ENCODE measurements at regions not wholly inside any gene's neighbourhood (a gene's known extent, or its start where the extent isn't known, plus 50 kb on each side); places are given as distances from the start of the nearest gene placed in this dataset.

- intact Hi-C loops (cut with DNase I) = loop anchor here (5.0 kb wide), 1 partner anchor 173 kb away; no protein-coding TSS in a partner anchor
- H3K27ac ChIP-seq (replicated peaks in 1 of 4) = no peak overlapping the region
- DNase-seq (ENCODE audit: extremely low spot score) = no peak
- H3K9me3 ChIP-seq = no peaks in the 10 kb centered on the region
- TF ChIP-seq POLR2A (IDR thresholded peaks at IDR 0.05; ENCODE audit: low read depth) (no peak), EP300 (IDR thresholded peaks at IDR 0.05) (no peak), CTCF (IDR thresholded peaks at IDR 0.05) (no peak), POLR2AphosphoS5 (IDR thresholded peaks at IDR 0.05) (no peak)
- WGBS = 87% methylated on average over 12 of the region's 17 CpGs
- no peak overlapping the region for H3K4me3 ChIP-seq
- H3K27me3 ChIP-seq = peaks cover 0 to 89% (median 12%) of the 10 kb centered on the region in 4 donors
- no peaks in the 10 kb centered on the region for H3K36me3 ChIP-seq
- H3K4me1 ChIP-seq = peaks cover 2 to 10% (median 8%) of the 10 kb centered on the region in 4 donors
These were observed 52.9 kb upstream of the BHLHE23 start for GRCh38 chr20:63059684-63060056.

GRCh38 chr20:63058696-63059335 lies 52.1 kb upstream of the BHLHE23 start:
- Histone ChIP-seq H3K4me1 (peaks cover 2 to 10% (median 8%) of the 10 kb centered on the region in 4 donors), H3K9me3 (no peaks in the 10 kb centered on the region), H3K4me3 (no peak overlapping the region), H3K36me3 (no peaks in the 10 kb centered on the region), H3K27ac (replicated peaks in 1 of 4) (no peak overlapping the region), H3K27me3 (peaks cover 0 to 87% (median 5%) of the 10 kb centered on the region in 4 donors)
- DNase-seq (ENCODE audit: extremely low spot score) = no peak
- TF ChIP-seq EP300 (IDR thresholded peaks at IDR 0.05) (no peak), POLR2AphosphoS5 (IDR thresholded peaks at IDR 0.05) (no peak), POLR2A (IDR thresholded peaks at IDR 0.05; ENCODE audit: low read depth) (no peak), CTCF (IDR thresholded peaks at IDR 0.05) (no peak)
- WGBS = 67% methylated on average over 10 of the region's 12 CpGs
- intact Hi-C loops (cut with DNase I) = loop anchor here (5.0 kb wide), 1 partner anchor 173 kb away; no protein-coding TSS in a partner anchor

- intact Hi-C loops (cut with DNase I) = loop anchor here (5.0 kb wide), 1 partner anchor 175 kb away; no protein-coding TSS in a partner anchor
- Histone ChIP-seq H3K9me3 (no peaks in the 10 kb centered on the region), H3K4me3 (no peak overlapping the region), H3K36me3 (no peaks in the 10 kb centered on the region), H3K4me1 (peaks cover 2 to 10% (median 8%) of the 10 kb centered on the region in 4 donors), H3K27ac (replicated peaks in 1 of 4) (no peak overlapping the region), H3K27me3 (peaks cover 0 to 88% (median 7%) of the 10 kb centered on the region in 4 donors)
- TF ChIP-seq EP300 (IDR thresholded peaks at IDR 0.05) (no peak), POLR2AphosphoS5 (IDR thresholded peaks at IDR 0.05) (no peak), CTCF (IDR thresholded peaks at IDR 0.05) (no peak), POLR2A (IDR thresholded peaks at IDR 0.05; ENCODE audit: low read depth) (no peak)
- no peak for DNase-seq (ENCODE audit: extremely low spot score)
- 76% methylated on average over 3 of the region's 3 CpGs for WGBS
These were observed 50.7 kb upstream of the BHLHE23 start for GRCh38 chr20:63057171-63058117.

- intact Hi-C loops (cut with DNase I) = loop anchor here (1.0 to 5.0 kb wide), 2 partner anchors 123 to 176 kb away; no protein-coding TSS in a partner anchor
These were observed 49.7 kb upstream of the BHLHE23 start for GRCh38 chr20:63056236-63057170.

More at GRCh38 chr20:63056236-63057170, 49.7 kb upstream of the BHLHE23 start:
- H3K36me3 ChIP-seq = no peaks in the 10 kb centered on the region
- H3K27ac ChIP-seq (replicated peaks in 1 of 4) = no peak overlapping the region
- peaks cover 0 to 91% (median 7%) of the 10 kb centered on the region in 4 donors for H3K27me3 ChIP-seq
- no peak for DNase-seq (ENCODE audit: extremely low spot score)
- peaks cover 2 to 10% (median 8%) of the 10 kb centered on the region in 4 donors for H3K4me1 ChIP-seq
- TF ChIP-seq POLR2A (IDR thresholded peaks at IDR 0.05; ENCODE audit: low read depth) = no peak
- no peak for TF ChIP-seq EP300 (IDR thresholded peaks at IDR 0.05)
- peak; percentile 73 to 96 (median 90) for TF ChIP-seq CTCF (IDR thresholded peaks at IDR 0.05)
- H3K9me3 ChIP-seq = no peaks in the 10 kb centered on the region
- 10% methylated on average over 28 of the region's 39 CpGs for WGBS
- peak overlapping the region in 1 of 4 donors; percentile 28 for H3K4me3 ChIP-seq
